Central memory CD8-positive, alpha-beta T cell (primary cell): ENCODE measurements at regions not wholly inside any gene's neighbourhood (a gene's known extent, or its start where the extent isn't known, plus 50 kb on each side); places are given as distances from the start of the nearest gene placed in this dataset.
"Not testable (repeated sequence)": the region's sequence is repeated elsewhere in the genome, so short reads cannot be mapped to it uniquely, and the experiment has no call there.

Source experiments
- ATAC-seq: fragments of 150-1000 bp; cut with Tn5 transposase; replicated peaks from 2 replicates; pipeline ENCODE4 v1.10.0; 2022; ENCODE audit warnings: mild to moderate bottlenecking, moderate FRiP score, moderate number of reproducible peaks; ENCODE audit not compliant: poor library complexity, severe bottlenecking; ENCODE audit errors: extremely low read depth
- DNase-seq, 2 donors: peaks; one replicate each; pipeline ENCODE4 v3.0.0; 2021; ENCODE audit warnings: low spot score in 2 of 2
- H3K27ac Mint-ChIP-seq: one replicate; pipeline ENCODE4 v1.8.0; 2022; ENCODE audit warnings: low read depth, mild to moderate bottlenecking, moderate library complexity, mixed read lengths
- H3K27me3 Mint-ChIP-seq: one replicate; pipeline ENCODE4 v1.8.0; 2022; ENCODE audit warnings: mixed read lengths
- H3K36me3 Mint-ChIP-seq: one replicate; pipeline ENCODE4 v1.8.0; 2022; ENCODE audit warnings: mild to moderate bottlenecking, moderate library complexity, mixed read lengths; ENCODE audit not compliant: insufficient read depth
- H3K4me1 Mint-ChIP-seq: one replicate; pipeline ENCODE4 v1.8.0; 2022; ENCODE audit warnings: mixed read lengths
- H3K4me3 Mint-ChIP-seq: one replicate; pipeline ENCODE4 v1.8.0; 2022; ENCODE audit warnings: mild to moderate bottlenecking, moderate library complexity, mixed read lengths
- H3K9me3 Mint-ChIP-seq: one replicate; pipeline ENCODE4 v1.8.0; 2022; ENCODE audit warnings: mixed read lengths

- ATAC-seq (no peak), DNase-seq (no peak)
- Mint-ChIP-seq H3K4me1 (no peaks in the 10 kb centered on the region), H3K4me3 (no peak overlapping the region), H3K36me3 (no peaks in the 10 kb centered on the region), H3K27me3 (no peaks in the 10 kb centered on the region), H3K9me3 (no peaks in the 10 kb centered on the region), H3K27ac (no peak overlapping the region)
Observed at GRCh38 chr12:114820796-114821195, 136.8 kb upstream of the TBX3 start.

DNA sequence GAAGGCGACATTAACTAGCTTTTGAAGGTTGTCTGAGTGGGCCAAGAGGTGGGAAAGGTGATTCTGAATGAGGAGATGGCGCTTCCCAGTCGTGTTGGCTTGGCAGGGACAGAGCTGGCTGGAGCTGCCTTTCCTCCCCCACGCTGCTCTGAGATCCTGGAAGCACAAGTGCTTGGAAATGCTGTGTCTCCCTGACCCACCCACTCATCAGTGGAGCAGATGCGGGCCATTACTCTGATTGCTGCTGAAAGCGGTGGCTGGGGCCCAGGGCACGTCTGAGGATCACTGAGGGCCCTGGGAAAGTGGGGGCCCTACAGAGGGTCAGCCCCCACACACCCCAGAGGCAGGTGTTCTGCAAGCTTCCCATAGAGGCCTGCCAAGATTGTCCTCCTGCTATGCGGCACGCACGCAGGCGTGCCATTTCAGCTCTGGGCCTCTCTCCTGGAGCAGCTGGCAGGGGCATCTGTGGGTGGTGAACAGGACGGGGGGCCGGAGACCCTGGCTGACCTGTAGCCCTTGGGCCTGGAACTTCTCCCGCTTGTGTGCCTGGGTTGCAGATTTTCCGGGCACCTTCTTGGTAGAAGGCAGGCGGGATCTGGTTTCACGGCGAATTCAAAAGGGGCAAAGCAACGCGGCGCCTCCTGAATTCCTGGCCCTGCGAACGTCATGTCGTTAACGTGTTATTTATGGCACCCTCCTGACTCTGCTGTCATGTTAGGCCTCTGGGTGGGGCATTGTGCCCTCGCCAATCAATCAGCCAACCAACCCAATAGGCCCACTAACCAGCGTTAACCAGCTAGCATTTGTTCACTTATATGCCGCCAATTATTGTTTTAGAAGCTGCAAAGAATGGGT, 133.8 kb upstream of the TBX3 start:
- Mint-ChIP-seq H3K4me1 (no peaks in the 10 kb centered on the region), H3K27ac (no peak overlapping the region), H3K9me3 (no peaks in the 10 kb centered on the region), H3K27me3 (no peaks in the 10 kb centered on the region), H3K4me3 (no peak overlapping the region), H3K36me3 (no peaks in the 10 kb centered on the region)
- DNase-seq (no peak), ATAC-seq (no peak)

DNA sequence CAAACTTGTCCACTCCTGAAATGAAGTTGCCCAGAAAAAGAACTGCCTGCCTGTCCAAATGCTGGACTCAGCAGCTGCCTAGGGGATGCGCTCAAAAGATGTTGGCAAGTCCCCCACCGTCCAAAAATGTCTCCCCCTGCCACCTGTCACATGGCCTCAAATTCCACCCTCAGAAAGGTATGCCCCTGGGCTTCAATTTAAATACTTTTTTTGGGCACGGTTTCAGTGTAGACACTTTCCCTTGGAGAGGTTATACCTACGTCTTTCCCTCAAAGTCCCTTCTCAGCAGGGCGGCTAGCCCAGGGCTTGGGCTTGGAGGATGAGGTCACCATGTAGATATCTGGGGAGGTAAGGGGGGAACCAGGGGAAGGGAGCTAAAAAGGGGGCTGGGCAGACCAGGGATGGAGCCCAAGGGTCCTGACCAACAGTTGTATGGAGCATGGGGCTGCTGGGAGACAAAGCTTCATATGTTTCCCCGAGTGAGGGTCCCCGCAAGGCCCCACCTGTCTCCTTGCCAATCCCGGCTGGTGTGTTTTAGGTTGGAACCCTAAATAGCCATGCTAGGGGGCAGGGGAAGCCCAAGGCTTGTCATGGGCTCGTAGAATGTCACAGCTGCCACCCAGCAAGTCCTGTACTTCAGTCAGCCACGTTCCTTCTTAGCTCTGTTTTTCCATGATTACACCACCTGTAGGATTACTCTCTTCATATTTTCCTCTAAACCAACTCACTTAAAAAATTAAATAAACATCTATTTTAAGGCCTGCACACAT, 131.2 kb upstream of the TBX3 start:
- H3K9me3 Mint-ChIP-seq = peaks cover 6% of the 10 kb centered on the region
- no peak for ATAC-seq
- DNase-seq = no peak
- H3K4me1 Mint-ChIP-seq = no peaks in the 10 kb centered on the region
- H3K4me3 Mint-ChIP-seq = no peak overlapping the region
- no peaks in the 10 kb centered on the region for H3K36me3 Mint-ChIP-seq
- H3K27me3 Mint-ChIP-seq = no peaks in the 10 kb centered on the region
- no peak overlapping the region for H3K27ac Mint-ChIP-seq

DNA sequence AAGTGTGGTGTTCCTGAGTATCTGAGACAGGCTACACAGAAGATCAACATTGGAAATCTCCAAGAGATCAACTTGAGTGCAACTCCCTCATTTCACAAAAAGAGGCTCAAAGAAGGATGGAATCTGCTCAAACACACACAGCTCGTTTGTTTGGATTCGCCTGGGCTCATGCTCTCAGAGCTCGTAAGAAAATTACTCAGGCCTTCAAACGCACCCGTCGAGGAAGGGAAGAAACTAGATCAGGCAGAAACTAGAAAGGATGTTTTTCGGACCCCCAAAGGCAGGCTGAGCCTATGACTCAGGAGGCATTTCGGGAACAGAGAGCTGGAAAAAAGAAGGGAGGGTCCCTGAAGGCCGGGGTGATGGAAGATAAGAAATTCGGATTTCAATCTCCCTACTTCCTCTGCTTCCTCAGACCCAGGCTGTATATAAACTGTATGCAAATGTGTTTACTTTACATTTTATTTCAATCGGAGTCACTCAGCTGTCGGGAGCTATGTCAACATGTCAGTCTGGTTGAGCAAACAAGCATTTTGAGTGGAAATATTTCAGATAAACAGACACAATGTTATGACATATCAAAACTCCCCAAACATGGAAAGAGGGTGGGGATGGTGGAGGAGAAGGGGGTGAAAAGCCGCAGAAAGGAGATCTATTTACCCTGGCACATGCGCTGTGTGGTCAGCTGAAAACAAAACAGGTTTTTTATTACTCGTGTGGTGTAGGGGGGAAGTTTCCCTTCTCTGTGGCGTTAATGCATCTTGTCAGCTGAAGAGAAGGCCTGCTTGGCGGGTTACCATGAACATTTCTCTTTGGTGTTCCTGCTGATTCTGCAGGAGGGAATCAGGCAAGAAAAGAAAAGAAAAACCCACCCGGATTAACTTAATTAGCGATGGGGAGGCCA, 129.1 kb upstream of the TBX3 start:
- H3K4me3 Mint-ChIP-seq = no peak overlapping the region
- H3K9me3 Mint-ChIP-seq = peaks cover 11% of the 10 kb centered on the region
- no peak for DNase-seq
- no peaks in the 10 kb centered on the region for H3K27me3 Mint-ChIP-seq
- no peaks in the 10 kb centered on the region for H3K36me3 Mint-ChIP-seq
- H3K27ac Mint-ChIP-seq = no peak overlapping the region
- no peak for ATAC-seq
- no peaks in the 10 kb centered on the region for H3K4me1 Mint-ChIP-seq

- no peak overlapping the region for H3K4me3 Mint-ChIP-seq
- no peak for DNase-seq
- no peaks in the 10 kb centered on the region for H3K4me1 Mint-ChIP-seq
- H3K27ac Mint-ChIP-seq = no peak overlapping the region
- H3K36me3 Mint-ChIP-seq = no peaks in the 10 kb centered on the region
- peaks cover 18% of the 10 kb centered on the region for H3K9me3 Mint-ChIP-seq
- no peak for ATAC-seq
- peaks cover 7% of the 10 kb centered on the region for H3K27me3 Mint-ChIP-seq
Observed at GRCh38 chr12:114812384-114812783, 128.4 kb upstream of the TBX3 start.

- H3K4me3 Mint-ChIP-seq = no peak overlapping the region
Observed at GRCh38 chr12:114809097-114809496, 125.1 kb upstream of the TBX3 start.

DNA sequence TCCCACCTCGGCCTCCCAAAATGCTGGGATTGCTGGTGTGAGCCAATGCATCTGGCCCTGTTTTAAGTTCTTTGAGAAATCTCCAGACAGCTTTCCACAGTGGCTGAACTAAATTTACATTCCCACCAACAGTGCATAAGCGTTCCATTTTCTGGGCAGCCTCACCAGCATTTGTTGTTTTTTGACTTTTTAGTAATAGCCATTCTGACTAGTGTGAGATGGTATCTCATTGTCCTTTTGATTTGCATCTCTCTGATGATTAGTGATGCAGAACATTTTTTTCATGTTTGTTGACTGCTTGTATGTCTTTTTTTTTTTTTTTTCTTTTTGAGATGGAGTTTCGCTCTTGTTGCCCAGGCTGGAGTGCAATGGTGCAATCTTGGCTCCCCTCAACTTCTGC, 117.4 kb upstream of the TBX3 start:
- H3K27me3 Mint-ChIP-seq, H3K27ac Mint-ChIP-seq, H3K36me3 Mint-ChIP-seq, H3K4me1 Mint-ChIP-seq, H3K4me3 Mint-ChIP-seq, DNase-seq, ATAC-seq: not testable (repeated sequence)
- peaks cover 10% of the 10 kb centered on the region for H3K9me3 Mint-ChIP-seq

More at GRCh38 chr12:114809097-114809496, 125.1 kb upstream of the TBX3 start:
- Mint-ChIP-seq H3K9me3 (peaks cover 18% of the 10 kb centered on the region), H3K4me1 (no peaks in the 10 kb centered on the region), H3K27ac (no peak overlapping the region), H3K36me3 (no peaks in the 10 kb centered on the region), H3K27me3 (peaks cover 7% of the 10 kb centered on the region)
- ATAC-seq (no peak), DNase-seq (no peak)

- not testable (repeated sequence) for DNase-seq, H3K27ac Mint-ChIP-seq, H3K4me3 Mint-ChIP-seq, H3K36me3 Mint-ChIP-seq, ATAC-seq, H3K4me1 Mint-ChIP-seq, H3K27me3 Mint-ChIP-seq
- peaks cover 10% of the 10 kb centered on the region for H3K9me3 Mint-ChIP-seq
Observed at GRCh38 chr12:114800566-114800965, 116.6 kb upstream of the TBX3 start.

- no peak overlapping the region for H3K4me3 Mint-ChIP-seq
- no peak overlapping the region for H3K27ac Mint-ChIP-seq
- no peaks in the 10 kb centered on the region for H3K4me1 Mint-ChIP-seq
- H3K36me3 Mint-ChIP-seq = no peaks in the 10 kb centered on the region
- H3K9me3 Mint-ChIP-seq = peaks cover 10% of the 10 kb centered on the region
- DNase-seq = no peak
- H3K27me3 Mint-ChIP-seq = no peaks in the 10 kb centered on the region
- ATAC-seq = no peak
Observed at GRCh38 chr12:114799574-114800487, 115.9 kb upstream of the TBX3 start.

DNA sequence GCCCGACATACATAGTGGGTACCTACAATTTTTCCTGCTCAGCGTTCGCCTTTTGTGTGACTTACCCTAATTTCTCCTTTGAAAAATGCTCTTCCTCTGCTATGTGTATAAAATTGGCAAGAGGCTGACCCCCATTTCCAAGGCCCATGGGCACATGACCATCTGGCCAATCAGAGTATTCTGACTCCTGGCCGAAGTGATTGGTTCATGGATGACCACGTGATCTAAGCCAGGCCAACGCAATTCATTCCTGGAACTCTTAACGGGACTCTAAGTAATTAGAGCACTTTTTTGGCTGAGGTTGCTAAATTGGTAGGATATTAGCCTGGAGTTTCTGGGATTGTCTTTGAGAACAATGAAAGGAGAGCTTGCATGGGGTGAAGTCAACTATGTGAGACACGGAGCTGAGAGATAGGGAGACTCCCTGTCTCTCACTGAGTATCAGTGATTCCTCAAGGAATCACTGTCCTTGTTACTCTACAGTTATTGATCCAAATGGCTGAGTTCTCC, 110.1 kb upstream of the TBX3 start:
- H3K27me3 Mint-ChIP-seq = no peaks in the 10 kb centered on the region
- peaks cover 10% of the 10 kb centered on the region for H3K9me3 Mint-ChIP-seq
- H3K27ac Mint-ChIP-seq = no peak overlapping the region
- no peak overlapping the region for H3K4me3 Mint-ChIP-seq
- H3K4me1 Mint-ChIP-seq = no peaks in the 10 kb centered on the region
- DNase-seq (no peak), ATAC-seq (no peak)
- H3K36me3 Mint-ChIP-seq = no peaks in the 10 kb centered on the region

DNA sequence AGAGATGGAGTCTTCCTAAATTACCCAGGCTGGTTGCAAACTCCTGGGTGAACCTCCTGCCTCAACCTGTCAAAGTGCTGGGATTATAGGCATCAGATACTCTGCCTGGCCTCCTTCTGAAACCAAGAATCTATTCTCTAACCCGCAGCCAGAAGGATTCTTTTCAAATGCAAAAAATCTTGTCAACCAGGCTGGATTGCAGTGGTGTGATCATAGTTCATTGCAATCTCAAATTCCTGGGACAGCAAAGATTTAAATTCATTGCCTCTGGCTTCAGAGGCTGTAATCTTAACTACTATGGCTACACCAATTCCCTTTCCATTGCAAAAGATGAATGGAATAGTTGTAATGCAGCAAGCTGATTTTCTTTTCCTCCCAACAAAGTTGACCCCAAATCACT, 106.3 kb upstream of the TBX3 start:
- Mint-ChIP-seq H3K27ac (no peak overlapping the region), H3K9me3 (peaks cover 5% of the 10 kb centered on the region), H3K36me3 (no peaks in the 10 kb centered on the region), H3K27me3 (no peaks in the 10 kb centered on the region), H3K4me3 (no peak overlapping the region), H3K4me1 (no peaks in the 10 kb centered on the region)
- DNase-seq (no peak), ATAC-seq (no peak)
